Panc1 (cell line): ENCODE measurements at regions not wholly inside any gene's neighbourhood (a gene's known extent, or its start where the extent isn't known, plus 50 kb on each side); places are given as distances from the start of the nearest gene placed in this dataset.
A peak's percentile ranks its signal among the peaks of the same experiment; 100 is the strongest.

ENCODE experiments used
- POLR2AphosphoS5 ChIP-seq: IDR thresholded peaks from 2 replicates; pipeline ENCODE4 v1.6.1; 2012; ENCODE audit warnings: mild to moderate bottlenecking, low read depth, low read length, moderate library complexity
- TCF7L2 ChIP-seq: IDR thresholded peaks from 2 replicates; pipeline ENCODE4 v1.6.1; 2011; ENCODE audit warnings: mild to moderate bottlenecking, low read depth, low read length, inconsistent platforms
- TF ChIP-seq, protein P1 (sequence below): fragments of 450-650 bp; IDR thresholded peaks from 2 replicates; pipeline ENCODE4 v1.5.1; 2017; ENCODE audit warnings: mild to moderate bottlenecking

DNA sequence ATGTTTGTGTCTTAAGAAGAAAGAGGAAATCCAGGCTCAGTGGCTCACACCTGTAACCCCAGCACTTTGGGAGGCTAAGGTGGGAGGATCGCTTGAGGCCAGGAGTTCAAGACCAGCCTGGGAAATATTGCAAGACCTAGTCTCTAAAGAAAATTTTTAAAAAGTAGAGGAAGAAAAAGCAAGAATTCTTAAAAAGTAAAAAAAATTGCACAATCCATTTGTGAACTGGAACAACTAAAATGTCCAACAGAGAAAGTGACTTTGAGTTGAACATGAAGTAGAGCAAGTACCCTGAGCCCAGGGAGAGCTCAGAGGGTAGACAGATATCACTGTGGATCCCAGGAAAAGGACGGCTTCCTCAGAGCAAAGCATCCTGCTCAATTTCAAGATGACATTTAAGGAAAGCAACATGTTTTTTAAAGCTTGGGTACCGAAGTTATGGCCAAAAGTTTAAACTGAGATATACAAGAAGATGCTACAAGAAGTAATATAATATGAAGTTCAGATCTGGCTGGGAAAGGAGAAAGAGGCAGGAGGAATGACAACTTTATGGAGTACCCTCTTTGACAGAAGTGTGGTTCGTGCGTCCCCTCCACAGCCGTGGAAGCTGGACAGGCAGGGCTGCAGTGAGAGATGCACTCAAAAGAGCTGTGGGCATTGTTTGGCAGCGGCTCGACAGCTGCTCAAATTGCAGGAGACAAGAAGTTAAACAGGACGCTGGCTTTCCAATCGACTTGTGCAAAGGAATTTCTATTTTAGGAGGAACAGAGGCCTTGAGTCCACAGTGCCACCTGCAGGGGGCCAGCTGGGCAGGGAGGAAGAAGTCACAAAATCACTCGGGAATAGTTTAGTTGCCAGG is 201.3 kb downstream of the JCAD start:
- TF ChIP-seq, protein P1, sequence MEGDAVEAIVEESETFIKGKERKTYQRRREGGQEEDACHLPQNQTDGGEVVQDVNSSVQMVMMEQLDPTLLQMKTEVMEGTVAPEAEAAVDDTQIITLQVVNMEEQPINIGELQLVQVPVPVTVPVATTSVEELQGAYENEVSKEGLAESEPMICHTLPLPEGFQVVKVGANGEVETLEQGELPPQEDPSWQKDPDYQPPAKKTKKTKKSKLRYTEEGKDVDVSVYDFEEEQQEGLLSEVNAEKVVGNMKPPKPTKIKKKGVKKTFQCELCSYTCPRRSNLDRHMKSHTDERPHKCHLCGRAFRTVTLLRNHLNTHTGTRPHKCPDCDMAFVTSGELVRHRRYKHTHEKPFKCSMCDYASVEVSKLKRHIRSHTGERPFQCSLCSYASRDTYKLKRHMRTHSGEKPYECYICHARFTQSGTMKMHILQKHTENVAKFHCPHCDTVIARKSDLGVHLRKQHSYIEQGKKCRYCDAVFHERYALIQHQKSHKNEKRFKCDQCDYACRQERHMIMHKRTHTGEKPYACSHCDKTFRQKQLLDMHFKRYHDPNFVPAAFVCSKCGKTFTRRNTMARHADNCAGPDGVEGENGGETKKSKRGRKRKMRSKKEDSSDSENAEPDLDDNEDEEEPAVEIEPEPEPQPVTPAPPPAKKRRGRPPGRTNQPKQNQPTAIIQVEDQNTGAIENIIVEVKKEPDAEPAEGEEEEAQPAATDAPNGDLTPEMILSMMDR: peak; percentile 85
- no peak for TF ChIP-seq POLR2AphosphoS5
- TF ChIP-seq TCF7L2: no peak
